Occipital lobe (tissue), 1 donor: ENCODE measurements at regions not wholly inside any gene's neighbourhood (a gene's known extent, or its start where the extent isn't known, plus 50 kb on each side); places are given as distances from the start of the nearest gene placed in this dataset.

Experiments
- DNase-seq: peaks from one replicate; lab custom pipeline; 2025; lab: John Stamatoyannopoulos, UW

DNA sequence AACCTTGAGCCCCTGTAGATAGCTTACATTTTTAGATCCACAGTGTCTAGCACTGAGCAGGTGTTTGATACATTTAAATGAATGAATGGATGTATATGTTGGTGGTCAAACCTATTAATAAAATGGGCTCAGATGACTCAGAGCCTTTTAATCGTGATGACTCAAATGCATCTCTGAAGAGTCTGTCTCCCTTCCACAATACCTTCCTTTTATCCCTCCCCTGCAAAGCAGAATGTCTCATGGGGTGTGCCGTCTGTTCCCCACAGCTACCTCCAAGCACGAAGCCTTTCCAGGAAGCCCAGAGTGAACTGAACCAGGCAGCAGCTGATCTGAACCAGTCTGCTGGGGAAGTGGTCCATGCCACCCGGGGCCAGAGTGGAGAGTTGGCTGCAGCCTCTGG, 303.5 kb upstream of the TPM1 start:
- DNase-seq, result no peak

DNA sequence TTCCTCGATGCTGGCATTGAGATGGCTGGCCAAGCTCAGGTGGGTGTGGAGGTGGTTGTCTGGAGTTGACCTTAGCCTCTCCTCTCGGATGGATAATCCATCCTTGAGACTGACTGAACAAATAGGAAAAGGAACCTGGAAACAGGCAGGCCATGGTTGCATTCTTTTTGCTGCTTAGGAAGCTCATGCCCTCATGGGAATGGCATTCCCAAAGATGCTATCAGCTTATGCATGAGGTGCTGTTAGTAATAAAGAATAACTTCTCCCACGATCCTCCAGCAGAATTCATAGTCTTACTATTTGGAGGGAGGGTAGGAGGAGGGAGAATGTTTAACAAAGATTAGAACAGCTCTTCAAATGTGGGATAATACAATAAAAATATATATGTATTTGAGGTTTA, 303.0 kb upstream of the TPM1 start:
- no peak for DNase-seq

DNA sequence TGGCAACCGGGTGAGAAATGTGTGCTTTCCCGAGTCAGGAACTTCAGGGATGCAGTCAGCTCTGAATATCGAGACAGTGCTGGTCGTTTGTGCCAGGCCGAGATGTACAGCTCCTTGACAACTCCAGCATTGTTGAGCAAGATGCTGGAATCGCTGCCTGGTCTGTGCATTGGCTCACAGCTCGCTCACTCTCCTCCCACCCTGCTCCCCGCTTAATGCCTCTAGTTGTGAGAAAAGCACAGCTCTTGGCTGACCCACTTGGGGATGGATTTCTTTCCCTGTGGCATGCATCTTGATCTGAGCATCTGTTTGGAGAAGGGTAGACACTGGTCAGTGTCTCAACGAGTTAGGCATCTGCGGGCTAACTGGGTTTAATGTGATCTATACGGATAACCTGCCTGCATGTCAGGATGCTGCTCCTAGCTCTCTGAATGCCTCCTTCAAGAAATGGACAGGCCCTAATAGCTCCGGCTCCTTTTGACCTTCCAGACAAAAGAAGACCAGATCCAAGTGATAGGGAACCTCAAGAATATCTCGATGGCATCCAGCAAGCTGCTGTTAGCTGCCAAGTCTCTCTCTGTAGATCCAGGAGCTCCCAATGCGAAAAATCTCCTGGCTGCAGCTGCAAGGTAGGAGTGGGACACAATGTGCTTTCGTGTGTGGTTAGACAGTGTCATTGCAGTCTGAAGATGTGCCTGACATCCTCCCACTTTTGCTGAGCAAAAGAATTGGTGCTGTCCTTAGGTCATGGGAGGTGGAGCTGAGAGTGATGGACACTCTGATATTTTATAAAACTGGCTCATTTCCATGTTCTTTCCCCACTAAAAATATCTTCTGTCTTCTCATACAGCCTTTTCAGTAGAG, 302.2 kb upstream of the TPM1 start:
- peak; percentile 77 for DNase-seq

DNA sequence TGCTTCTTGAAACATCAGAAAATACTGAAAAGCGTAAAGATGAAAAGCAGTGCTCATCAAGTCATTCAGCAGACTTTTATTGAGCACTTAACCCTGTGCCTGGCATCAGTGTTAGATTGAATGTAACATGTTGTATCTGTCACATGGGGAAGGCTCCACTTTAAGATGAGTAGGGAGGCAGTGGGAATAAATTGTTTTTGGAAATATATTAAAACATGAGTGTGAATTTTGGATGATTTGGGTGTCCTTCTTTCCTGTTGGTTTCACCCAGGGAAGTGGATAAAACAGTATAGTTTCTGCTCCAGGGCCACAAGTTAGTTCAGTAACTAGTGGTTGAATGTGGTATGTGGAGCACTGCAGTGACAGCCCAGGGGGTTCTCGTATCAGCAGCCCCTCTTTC, 301.4 kb upstream of the TPM1 start:
- no peak for DNase-seq

DNA sequence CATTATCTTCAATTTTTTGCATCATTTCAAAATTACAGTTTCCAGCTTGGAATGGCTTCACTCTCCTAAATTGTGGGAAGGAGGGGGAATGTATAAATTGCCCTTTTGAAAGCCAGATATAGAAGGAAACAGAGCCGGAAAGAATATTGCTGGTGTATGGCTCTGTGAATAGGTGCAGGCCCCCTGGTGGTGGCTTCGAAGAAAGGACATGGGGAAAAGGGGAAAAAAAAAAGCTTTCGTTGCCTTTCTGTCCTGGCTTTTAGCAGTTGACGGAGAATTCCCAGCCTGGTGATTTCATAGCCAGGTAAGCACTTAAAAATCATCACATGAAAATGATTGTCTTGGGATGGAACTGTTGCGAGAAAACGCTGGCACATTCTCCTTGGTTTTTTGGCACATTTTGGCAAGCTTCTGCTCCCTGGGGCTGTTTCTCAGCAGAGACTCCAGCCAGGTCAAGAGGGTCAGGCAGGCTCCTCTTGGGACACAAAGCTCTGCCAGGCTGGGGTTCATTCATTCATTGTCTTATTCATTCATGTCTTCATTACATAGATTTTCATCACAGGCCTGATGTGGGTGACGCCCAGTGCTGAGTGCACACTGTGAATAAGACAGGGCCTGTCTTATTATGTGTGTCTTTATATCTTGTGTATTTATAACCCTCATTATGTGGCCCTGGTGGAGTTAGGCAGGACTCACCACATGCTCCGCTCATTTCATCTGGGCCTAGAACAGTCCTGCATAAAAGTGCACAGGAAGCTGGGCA, 300.0 kb upstream of the TPM1 start:
- peak; percentile 54 for DNase-seq

DNA sequence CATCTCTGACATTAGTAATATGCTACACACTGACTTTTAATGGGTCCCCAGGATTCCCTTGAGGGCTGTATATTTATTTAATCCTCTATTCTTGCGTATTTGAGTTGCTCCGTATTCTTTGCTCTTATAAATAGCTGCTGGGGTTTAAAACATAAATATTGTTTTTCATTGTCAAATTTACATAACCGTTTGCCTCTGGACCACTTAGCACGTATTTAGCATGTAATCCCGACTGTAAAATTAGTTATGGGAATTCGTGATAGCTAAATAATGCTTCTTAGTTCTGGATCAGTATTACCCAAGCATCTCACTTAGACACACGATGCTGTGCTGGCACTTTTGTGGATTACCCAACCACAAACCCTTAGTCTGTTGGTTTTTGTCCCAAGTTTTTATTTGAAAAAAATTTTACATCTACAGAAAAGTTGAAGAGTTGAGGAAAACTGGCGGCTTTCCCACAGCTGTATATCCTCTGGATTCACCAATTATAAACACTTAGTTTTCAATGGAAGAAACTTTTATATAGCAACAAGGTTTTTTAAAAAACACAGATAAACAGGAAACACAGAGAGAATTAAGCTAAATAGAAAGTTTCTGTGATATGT, 296.8 kb upstream of the TPM1 start:
- no peak for DNase-seq

DNA sequence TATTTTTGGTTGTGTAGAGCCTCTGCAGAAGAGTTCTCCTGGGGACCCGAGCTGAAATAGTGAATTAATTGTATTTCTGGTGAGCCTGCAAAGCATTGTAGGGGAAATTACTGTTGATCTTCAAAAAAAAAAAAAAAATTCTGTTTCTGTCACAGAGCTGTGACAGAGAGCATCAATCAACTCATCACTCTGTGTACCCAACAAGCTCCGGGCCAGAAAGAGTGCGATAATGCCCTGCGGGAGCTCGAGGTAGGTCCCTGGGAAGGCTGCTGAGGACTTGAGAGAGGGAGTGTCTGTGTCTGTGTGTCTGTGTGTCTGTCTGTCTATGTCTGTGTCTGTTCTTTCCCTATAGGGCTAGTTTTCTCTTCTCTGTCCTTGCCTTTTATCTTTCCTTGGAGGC, 294.4 kb upstream of the TPM1 start:
- DNase-seq, result no peak

DNA sequence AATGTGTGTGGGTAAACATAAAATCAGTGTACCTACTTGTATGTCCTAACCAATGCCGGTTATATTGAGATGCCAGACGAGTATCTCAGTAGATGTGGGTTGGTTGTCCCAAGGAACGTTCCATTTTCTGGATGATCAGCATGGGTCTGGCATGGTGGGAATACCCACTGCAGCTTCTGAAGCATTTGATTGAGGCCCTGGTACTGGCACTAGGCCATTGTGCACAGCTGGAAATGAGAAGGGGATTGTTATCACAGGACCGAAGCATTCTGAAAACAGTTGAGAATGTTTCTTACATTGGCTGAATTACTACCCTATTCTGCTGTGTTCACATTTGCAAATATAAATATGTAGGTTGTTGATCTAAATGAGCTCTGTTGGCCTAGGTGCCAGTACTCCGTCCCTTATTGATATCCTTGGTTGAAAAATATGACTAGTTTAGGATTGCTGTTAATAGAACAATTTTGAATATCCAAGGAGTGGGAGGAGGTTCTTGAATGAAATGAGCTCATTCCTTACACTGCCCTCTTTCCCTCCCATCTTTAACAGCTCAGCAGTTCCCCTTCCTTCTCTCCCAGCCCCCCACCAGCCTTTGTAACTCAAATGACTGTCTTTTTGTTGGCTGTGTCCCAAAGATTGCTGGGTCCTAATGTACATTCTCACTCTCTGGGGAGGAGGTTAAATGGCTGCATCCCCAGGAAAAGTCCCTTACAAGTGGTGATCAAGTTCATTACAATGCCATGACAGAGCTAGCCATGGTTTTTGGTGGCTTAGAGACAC, 293.3 kb upstream of the TPM1 start:
- no peak for DNase-seq

DNA sequence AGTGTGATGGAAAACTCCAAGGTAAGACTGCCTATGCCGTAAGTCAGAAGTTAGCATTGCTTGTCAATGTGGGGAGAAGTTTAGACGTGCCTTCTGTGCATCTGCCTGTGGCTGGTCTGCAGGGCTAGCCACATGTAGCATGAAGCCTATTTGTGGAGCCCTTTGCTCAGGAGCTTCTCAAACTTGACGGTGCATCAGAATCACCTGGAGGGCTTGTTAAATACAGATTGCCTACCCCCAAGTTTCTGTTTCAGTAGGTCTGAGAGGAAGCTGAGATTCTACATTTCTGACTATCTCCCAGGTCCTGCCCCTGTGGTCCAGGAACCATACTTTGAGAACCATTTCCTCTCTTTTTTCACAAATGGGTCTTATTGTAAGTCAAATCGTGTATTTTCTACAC, 292.1 kb upstream of the TPM1 start:
- DNase-seq, result no peak

DNA sequence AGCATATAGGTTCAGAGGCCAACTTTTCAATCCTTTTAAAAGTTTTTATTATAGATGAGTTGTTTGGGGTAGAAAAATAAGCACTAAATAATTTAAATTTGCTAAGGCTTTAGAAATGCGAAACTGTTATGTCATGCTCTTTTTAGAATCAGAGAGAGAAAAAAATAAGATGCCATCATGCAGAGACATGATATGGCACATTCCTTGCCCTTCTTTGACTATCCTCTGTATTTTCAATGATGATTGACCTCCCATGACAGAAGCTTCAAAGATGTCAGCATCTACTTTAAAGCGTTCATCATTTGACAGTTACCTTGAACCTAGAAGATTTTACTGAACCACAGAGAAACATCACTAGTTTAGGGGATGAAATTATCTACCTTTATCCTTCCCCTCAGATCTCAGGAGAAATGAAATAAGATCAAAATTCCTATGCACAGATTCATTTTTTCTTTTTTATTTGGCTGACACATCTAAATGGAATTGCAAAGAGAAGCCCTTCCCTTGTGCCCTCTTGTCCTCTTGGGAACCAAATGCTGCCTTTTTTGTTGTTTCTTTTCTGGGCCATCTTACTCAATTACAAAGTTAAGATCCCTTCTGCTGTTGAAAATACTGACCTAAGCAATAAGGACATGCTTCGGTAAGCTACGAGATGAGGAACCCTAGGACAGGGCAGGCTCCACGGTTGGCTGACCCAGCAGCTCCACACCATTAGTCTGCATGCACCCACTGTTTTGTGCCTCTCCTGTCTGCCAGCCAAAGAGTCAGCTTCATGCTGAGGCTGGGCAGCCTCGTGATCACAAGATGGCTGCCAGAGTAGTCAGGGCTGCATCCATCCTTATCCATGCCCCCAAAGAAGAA, 289.7 kb upstream of the TPM1 start:
- DNase-seq, result no peak

DNA sequence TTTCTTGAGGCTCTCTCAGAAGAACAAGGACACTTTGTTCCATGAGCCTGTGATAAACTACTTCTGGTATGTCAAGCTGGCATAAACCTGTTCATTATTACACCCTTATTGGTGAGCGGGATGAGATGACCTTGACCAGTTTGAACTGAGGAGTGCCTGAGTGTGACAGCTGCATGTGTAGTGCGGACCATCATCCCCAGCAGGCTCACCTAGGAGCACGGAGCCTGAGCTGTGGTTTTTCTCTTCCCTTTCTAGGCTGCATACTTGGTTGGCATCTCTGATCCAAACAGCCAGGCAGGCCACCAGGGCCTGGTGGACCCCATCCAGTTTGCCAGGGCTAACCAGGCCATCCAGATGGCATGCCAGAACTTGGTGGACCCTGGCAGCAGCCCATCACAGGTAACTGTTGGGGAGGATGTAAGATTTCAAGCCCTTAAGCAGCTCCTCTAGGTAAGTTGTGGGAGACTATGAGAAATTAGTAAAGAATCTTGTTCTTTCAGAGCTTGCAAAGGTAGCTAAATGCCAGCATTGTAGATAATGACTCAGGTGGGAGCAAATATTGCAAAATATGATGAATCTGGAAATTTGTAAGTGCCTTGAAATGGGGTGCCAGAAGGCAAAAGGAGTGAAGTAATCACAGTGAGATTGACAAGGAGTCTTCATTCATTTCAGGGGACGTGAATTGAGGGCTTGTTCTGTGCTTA, 288.9 kb upstream of the TPM1 start:
- no peak for DNase-seq

DNA sequence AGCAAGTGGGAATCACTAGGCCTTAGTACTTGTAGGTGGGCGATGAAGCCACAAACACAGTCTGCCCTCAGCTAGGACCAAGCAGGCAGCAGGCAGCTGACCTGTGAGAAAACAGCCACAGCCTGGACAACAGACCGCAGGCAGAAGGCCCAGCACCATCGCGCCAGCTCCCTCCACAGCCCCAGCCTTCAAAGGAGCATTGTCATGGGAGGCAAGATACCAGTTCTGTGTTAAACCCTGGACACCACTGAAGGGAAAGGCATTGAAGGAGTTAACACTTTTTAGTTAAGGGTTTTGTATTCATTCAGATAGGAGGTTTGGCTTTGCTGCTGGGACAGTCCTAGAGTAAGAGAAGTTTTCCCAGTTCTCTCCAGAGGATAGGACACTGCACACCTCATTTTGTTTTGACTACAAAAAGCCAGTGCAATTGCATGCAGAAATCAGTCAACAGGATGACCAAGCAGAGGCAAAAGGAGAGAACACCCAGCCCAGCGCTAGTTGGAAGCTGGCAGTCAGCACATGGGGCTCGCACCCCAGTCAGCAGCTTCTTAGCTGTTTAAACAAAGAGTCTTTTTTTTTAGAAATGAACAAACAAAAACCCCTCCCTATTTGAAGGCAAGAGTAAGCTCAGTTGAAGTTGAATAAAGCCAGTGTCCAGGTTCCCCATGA, 286.1 kb upstream of the TPM1 start:
- peak; percentile 22 for DNase-seq

DNA sequence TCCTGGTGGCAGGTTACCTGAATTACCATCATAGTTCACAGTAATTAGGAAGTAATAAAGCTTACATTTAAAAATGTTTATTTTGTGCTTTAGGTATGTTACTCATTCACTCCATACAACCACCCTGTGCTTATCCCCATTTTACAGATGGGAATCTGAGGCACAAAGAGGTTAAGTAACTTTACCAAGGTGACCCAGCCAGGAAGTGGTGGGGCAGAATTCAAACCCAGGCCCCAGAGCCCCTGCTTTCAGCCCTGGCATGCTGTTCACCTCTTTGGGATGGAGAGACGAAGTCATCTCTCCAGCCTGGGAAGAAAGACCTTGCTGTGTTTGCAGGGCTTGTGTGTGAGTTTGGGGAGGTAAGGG, 285.6 kb upstream of the TPM1 start:
- no peak for DNase-seq

DNA sequence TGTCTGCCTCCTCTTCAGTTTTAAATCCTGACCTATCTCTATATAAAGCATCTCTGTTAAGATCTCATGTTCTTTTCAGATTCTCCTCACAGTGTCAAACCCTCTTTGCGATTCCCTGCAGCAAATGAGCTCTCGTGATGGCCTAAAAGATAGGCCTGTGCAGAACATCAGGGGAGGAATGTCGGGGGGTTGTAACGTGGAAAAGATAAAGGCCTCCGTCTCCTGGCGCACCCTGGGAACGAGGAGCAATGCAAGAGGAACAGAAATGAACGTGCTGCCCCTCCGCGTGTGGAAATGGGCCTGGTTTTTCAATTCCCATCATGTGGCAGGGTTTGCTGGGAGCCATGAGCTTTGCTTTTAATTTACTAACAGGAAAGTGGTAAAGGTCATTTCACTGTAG, 285.0 kb upstream of the TPM1 start:
- DNase-seq, result no peak

DNA sequence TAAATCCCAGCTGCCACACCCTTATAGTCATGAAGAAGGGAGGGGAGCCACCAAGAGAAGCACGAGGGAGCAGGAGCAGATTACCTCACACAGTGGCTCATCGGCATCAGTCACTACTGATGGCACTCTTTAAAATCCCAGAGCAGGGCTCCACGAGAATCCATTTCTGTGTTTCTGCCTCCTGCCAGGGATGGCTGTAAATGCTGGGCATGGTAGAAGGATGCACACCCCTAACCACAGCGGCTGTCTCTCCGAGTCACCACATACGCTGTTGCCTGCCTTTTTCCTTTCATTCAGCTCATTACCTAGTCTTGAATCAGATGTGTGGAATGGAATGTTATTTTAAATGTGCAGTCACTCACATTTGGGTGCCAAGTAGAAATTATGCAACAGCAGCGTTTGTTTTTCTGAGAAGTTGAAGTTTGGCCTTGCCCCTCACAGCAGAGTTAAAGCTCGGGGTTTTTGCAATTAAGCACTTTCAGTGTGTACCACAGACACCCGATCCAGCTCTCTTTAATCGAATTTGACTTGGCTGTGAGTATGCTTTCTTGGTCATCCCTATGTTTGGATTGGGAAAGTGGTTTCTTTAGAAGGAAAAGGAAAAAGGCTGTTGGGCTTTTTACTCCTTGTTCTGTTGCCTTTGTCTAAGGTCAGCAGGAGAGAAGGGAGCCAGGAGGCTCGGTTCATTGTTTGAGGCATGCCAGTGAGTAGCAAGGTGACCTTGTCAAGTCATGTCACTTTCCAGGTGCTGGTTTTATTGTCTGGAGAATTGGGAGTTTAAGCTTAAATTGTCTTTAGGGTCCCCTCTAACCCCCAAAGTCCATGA, 284.2 kb upstream of the TPM1 start:
- DNase-seq, result no peak

DNA sequence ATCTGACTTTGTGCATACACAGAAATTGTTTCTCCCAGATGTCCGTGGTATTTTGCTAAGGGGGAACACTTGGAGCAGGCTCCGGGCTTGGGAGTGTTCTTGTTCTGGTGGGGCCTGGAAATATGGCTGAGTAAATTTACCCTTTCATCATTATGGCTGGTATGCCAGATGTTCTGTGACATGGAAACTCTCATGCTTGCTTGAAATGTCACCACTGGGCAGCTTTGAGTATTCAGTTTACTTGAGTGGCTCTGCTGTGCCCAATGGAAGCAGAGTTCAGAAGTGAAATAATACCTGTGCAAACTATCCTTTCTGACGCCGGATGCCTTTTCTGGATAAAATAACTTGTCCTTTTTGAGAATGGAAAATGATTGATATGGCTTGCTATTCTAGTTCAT, 283.6 kb upstream of the TPM1 start:
- no peak for DNase-seq

DNA sequence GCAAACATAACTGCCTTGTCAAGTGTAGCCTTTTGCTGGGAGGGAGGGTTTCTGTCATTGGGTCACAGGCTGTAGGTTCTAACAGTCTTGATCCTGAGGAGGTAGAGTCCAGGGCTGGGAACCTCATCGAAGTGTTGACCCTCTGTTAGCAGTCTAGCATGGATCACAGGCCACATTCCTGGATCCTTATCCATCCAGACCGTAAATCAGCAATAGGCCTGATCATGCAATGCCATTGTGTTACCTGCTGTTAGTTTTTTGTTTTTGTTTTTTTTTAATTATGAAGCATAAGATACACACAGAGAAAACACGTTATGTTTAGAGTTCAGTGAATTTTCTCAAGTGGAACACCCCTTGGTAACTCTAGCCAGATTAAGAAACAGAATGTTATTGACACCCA, 282.0 kb upstream of the TPM1 start:
- no peak for DNase-seq

DNA sequence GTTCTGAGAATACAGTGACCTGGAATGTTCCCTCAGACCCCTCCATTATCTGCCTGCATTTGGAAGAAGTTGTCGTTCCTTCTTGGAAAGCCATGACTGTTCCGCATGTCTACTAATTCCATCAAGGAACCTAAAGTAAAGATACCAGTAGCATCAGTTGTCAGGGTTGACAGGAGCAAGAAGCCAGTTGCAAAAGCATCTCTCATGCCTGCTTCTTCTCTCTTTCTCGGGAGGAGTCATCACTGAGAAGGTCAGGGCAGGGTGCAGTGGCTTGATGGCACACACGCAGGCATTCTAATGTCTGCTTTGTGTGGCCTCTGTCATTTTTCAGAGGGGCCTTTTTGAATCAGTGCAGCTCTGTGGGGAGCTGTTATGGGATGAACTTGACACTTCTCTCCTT, 276.6 kb upstream of the TPM1 start:
- no peak for DNase-seq

DNA sequence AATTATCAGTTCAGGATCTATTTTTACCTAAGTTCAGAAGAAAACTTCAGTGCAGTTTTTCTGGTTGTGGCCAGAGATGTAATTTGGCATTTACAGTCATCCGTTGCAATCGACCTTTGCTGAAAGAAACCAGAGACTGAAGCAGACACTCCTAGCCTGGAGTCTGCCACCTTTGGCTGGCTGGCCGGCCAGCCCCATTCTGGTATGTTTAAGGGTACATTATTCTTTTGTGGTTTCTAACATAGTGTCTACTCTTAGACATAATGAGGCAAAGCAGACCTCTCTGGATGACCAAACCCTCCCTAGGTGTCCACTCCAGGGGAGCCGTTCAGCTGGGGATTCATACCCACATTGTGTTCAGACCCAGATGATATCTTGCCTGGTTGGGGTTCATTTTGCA, 275.9 kb upstream of the TPM1 start:
- DNase-seq, result no peak
